SW 1271 (cell line): ENCODE measurements at regions not wholly inside any gene's neighbourhood (a gene's known extent, or its start where the extent isn't known, plus 50 kb on each side); places are given as distances from the start of the nearest gene placed in this dataset.
"Not testable (repeated sequence)": the region's sequence is repeated elsewhere in the genome, so short reads cannot be mapped to it uniquely, and the experiment has no call there.

Experiments
- DNase-seq, 2 experiments: peaks; one replicate each; lab custom pipeline; 2025; lab: John Stamatoyannopoulos, UW

DNA sequence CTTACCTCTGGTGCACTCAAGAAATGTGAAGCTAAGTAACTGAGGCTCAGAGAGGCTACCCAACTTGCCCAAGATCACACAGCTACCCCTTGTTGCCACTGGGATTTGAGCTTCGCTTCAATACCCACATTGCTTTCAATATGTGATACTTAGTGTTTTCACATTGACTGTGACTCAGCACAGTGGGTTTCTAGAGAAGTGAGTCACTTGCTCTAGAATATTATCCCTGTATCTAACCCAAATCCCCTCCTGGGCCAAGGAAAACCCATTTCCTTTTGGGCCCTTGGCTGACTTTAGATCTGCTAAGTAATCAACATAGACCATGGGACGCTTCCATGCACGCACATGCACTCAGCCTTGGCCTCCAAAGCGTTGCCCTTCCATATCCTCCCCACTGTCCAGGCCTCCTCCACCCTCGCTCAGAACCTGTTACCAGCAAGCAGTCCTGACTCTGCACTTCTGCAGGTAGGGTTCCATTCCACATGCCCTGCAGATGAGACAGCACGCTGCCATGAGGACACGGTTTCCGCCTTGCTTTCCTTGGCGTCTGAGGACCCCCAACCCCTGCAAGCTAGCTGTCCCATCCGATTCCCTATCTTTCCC is 87.7 kb upstream of the CHST15 start:
- no peak for DNase-seq

- no peak for DNase-seq
Observed at GRCh38 chr10:124180044-124180745, 86.8 kb upstream of the CHST15 start.

- no peak for DNase-seq
Observed at GRCh38 chr10:124179308-124180043, 86.1 kb upstream of the CHST15 start.

GRCh38 chr10:124177180-124177518 is 83.8 kb upstream of the CHST15 start:
- no peak for DNase-seq

- DNase-seq = no peak
Observed at GRCh38 chr10:124176349-124177179, 83.2 kb upstream of the CHST15 start.

DNA sequence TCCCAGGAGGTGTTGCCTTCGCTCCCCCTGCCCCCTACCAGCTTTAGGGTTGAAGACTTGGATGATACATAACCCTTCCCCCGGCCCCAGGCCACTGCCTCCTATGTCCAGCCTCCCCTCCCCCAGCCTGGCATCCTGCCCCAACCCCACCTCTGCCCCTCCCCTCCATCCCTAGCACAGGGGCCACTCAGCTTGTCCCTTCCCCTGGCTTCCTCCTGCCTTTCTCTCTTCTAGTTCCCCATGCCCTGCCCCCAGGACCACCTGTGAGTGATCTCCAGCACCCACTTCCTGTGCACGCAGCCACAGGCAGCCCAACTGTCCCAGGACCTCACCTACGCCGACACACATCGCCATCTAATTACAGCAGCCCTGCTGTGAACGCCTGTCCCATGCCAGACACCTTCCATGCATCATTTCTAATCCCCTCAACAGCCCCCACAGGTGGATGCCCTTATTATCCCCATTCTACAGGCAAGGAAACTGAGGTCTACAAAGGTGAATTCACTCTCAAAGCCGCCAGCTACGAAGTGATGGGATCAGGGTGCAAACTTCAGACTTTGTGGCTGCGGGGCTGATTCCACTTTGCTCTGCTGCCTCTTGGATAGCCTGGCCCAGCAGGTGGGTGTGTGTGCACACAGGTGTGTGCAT is 82.4 kb upstream of the CHST15 start:
- DNase-seq = no peak

- DNase-seq = no peak
Observed at GRCh38 chr10:124174673-124175645, 81.6 kb upstream of the CHST15 start.

DNA sequence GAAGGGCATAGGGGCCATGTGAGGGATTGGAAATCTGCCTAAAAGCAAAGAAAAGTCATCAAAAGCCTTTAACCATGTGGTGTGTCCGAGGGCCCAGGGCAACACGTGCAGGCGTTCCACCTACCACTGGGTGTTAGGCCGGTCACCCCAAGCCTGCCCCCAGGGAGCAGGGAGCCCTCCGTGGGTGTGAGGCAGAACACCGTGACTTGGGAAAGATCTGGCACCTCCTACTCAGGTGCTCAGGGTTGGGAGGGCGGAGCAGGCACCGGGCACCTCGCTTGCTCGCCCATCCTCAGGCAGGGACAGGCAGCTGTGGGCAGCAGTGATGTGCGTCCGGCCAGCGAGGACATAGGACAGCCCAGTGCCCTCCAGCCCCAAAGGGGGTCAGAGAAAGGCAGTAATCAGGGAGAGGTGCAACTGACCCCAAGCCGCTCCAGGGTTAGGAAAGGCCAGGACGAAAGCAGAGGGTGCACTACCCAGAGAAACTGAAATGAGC is 80.7 kb upstream of the CHST15 start:
- DNase-seq = no peak

- DNase-seq = no peak
Observed at GRCh38 chr10:124173298-124173900, 80.0 kb upstream of the CHST15 start.

- no peak for DNase-seq
Observed at GRCh38 chr10:124172181-124172916, 79.0 kb upstream of the CHST15 start.

DNA sequence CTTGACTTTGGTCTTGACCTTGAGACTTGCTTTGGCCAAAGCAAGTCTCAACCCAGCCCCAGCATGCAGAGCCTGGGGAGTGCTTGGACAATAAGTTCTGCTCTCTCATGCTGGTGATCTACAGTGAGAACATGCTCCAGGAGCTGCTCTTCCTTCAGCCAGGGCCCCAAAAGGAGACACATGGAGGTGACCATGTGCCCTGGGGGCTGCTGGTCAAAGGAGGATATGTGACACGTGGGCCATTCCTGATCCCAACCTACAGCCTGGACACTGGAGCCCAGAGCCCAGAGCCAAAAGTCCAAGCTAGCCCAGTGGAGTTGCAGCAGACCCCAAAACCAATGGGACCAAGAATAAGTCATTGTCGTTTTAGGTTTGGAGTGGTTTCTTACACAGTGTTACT is 78.2 kb upstream of the CHST15 start:
- no peak for DNase-seq

GRCh38 chr10:124170631-124171030 is 77.2 kb upstream of the CHST15 start:
- no peak for DNase-seq

GRCh38 chr10:124168991-124169802 is 75.8 kb upstream of the CHST15 start:
- DNase-seq = no peak

GRCh38 chr10:124168581-124168980 is 75.2 kb upstream of the CHST15 start:
- DNase-seq = no peak

- DNase-seq = not testable (repeated sequence)
Observed at GRCh38 chr10:124167925-124168324, 74.5 kb upstream of the CHST15 start.

- no peak for DNase-seq
Observed at GRCh38 chr10:124166431-124167125, 73.2 kb upstream of the CHST15 start.

DNA sequence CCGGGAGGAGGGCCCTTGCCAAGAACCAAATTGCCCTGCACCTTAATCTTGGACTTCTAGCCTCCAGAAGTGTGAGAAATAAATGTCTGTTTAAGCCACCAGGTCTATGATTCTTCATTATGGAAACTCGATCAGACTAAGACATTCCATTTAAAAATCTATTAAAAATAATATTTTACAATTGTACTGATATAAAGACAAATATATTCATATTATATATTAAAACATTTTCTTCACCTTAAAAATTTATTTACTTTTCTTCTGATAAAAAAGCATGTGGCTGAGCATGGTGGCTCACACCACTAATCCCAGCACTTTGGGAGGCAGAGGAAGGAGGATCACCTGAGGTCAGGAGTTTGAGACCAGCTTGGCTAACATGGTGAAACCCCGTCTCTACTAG is 72.4 kb upstream of the CHST15 start:
- DNase-seq = no peak

GRCh38 chr10:124165311-124165710 is 71.9 kb upstream of the CHST15 start:
- no peak for DNase-seq
